K562 (cell line): ENCODE measurements at regions not wholly inside any gene's neighbourhood (a gene's known extent, or its start where the extent isn't known, plus 50 kb on each side); places are given as distances from the start of the nearest gene placed in this dataset.

Experiments used
- JUN ChIP-seq, 2 experiments: sonication (generic) in 1 of 2; formaldehyde crosslinking in 1 of 2; IDR thresholded peaks; 2 replicates each; pipeline versions ENCODE4 v1.6.1 to v1.8.0; 2012 to 2022; ENCODE audit warnings: borderline replicate concordance in 2 of 2, mild to moderate bottlenecking in 2 of 2, improper control_type of control experiment in 1 of 2, low read depth in 1 of 2, low read length in 1 of 2, missing genetic modification reagents in 1 of 2
- YY1 ChIP-seq, 3 experiments: IDR thresholded peaks; 2 replicates each; pipeline ENCODE4 v1.6.1; 2011; ENCODE audit warnings: low read length in 2 of 3, mild to moderate bottlenecking in 2 of 3, moderate library complexity in 2 of 3, borderline replicate concordance in 1 of 3, control low read depth in 1 of 3, low read depth in 1 of 3; ENCODE audit not compliant: insufficient read depth in 3 of 3, insufficient replicate concordance in 2 of 3, control insufficient read depth in 1 of 3, insufficient read length in 1 of 3; ENCODE audit errors: extremely low read depth in 1 of 3
- ZNF197 ChIP-seq: fragments of 200-800 bp; sonication (Bioruptor generic); IDR thresholded peaks from 2 replicates; pipeline ENCODE4 v1.6.1; 2016; ENCODE audit warnings: low read depth, missing genetic modification characterization, missing compliant biosample characterization
- TF ChIP-seq, protein P1 (sequence below): sonication (generic); formaldehyde crosslinking; IDR thresholded peaks from 2 replicates; pipeline ENCODE4 v1.5.0; 2020; ENCODE audit warnings: missing genetic modification reagents
- TF ChIP-seq, protein P2 (sequence below), 3 experiments: IDR thresholded peaks in 2 of 3; conservative IDR thresholded peaks in 1 of 3; 2 replicates each; pipeline ENCODE4 v1.5.1; 2011 to 2012; ENCODE audit warnings: low read length in 3 of 3, mild to moderate bottlenecking in 3 of 3, control low read depth in 2 of 3, improper control_type of control experiment in 1 of 3, inconsistent platforms in 1 of 3, low read depth in 1 of 3, mixed read lengths in 1 of 3, moderate library complexity in 1 of 3; ENCODE audit not compliant: insufficient read depth in 2 of 3

DNA sequence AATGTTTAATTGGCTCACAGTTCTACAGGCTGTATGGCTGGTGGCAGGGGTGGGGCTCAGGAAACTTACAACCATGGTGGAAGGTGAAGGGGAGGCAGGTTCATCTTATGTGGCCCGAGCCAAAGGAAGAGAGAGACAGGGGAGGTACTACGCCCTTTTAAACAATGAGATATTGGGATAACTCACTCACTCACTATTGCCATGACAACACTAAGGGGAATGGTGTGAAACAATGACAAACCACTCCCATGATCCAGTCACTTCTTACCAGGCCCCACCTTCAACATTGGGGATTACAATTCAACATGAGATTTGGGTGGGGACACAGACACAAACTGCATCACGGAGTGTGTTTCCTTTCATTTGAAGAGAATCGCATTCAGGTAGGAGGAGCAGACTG, 220.9 kb downstream of the GADD45G start:
- no peak for TF ChIP-seq YY1 (IDR thresholded peaks at IDR 0.05; ENCODE audit: borderline replicate concordance in 1 of 3, control insufficient read depth in 1 of 3, extremely low read depth in 1 of 3, insufficient read depth in 3 of 3, insufficient read length in 1 of 3, insufficient replicate concordance in 2 of 3, low read depth in 1 of 3, low read length in 2 of 3)
- TF ChIP-seq, protein P1, sequence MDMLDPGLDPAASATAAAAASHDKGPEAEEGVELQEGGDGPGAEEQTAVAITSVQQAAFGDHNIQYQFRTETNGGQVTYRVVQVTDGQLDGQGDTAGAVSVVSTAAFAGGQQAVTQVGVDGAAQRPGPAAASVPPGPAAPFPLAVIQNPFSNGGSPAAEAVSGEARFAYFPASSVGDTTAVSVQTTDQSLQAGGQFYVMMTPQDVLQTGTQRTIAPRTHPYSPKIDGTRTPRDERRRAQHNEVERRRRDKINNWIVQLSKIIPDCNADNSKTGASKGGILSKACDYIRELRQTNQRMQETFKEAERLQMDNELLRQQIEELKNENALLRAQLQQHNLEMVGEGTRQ (CRISPR knock-in tag) = no peak
- no peak for TF ChIP-seq ZNF197
- TF ChIP-seq JUN (IDR thresholded peaks at IDR 0.05; ENCODE audit: borderline replicate concordance, low read depth, low read length) = no peak
- TF ChIP-seq JUN (CRISPR knock-in tag; IDR thresholded peaks at IDR 0.05; ENCODE audit: borderline replicate concordance) = no peak
- TF ChIP-seq, protein P2, sequence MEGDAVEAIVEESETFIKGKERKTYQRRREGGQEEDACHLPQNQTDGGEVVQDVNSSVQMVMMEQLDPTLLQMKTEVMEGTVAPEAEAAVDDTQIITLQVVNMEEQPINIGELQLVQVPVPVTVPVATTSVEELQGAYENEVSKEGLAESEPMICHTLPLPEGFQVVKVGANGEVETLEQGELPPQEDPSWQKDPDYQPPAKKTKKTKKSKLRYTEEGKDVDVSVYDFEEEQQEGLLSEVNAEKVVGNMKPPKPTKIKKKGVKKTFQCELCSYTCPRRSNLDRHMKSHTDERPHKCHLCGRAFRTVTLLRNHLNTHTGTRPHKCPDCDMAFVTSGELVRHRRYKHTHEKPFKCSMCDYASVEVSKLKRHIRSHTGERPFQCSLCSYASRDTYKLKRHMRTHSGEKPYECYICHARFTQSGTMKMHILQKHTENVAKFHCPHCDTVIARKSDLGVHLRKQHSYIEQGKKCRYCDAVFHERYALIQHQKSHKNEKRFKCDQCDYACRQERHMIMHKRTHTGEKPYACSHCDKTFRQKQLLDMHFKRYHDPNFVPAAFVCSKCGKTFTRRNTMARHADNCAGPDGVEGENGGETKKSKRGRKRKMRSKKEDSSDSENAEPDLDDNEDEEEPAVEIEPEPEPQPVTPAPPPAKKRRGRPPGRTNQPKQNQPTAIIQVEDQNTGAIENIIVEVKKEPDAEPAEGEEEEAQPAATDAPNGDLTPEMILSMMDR (IDR thresholded peaks at IDR 0.05 in 2 of 3, conservative IDR thresholded peaks at IDR 0.05 in 1 of 3; ENCODE audit: insufficient read depth in 2 of 3, low read depth in 1 of 3, low read length in 3 of 3) = no peak
